ENCODE measurements at regions not wholly inside any gene's neighbourhood (a gene's known extent, or its start where the extent isn't known, plus 50 kb on each side); places are given as distances from the start of the nearest gene placed in this dataset.

DNA sequence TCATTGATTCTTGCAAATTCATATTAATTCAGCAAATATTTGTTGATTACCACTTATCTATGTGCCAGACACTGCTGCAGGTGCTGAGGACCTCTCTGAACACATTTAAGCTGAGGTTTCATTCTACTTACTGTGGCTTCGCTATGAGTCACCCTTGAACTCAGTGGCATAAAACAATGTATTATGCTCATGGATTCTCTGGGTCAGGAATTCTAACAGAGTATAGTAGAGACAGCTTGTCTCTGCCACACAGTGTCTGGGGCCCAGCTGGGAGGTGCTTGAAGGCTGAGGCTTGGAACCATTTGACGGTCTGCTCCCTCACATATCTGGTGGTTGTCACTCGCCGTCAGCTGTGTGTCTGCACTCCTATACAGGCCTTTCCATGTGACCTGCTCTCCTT lies 124.3 kb upstream of the NR3C1 start:
- TF ChIP-seq POLR2AphosphoS5 (IDR thresholded peaks at IDR 0.05; ENCODE audit: low read depth) (no peak), SPI1 (IDR thresholded peaks at IDR 0.05; ENCODE audit: borderline replicate concordance, low read depth) (no peak), GABPA (IDR thresholded peaks at IDR 0.05; ENCODE audit: low read depth) (no peak)
- TF ChIP-seq, protein P1, sequence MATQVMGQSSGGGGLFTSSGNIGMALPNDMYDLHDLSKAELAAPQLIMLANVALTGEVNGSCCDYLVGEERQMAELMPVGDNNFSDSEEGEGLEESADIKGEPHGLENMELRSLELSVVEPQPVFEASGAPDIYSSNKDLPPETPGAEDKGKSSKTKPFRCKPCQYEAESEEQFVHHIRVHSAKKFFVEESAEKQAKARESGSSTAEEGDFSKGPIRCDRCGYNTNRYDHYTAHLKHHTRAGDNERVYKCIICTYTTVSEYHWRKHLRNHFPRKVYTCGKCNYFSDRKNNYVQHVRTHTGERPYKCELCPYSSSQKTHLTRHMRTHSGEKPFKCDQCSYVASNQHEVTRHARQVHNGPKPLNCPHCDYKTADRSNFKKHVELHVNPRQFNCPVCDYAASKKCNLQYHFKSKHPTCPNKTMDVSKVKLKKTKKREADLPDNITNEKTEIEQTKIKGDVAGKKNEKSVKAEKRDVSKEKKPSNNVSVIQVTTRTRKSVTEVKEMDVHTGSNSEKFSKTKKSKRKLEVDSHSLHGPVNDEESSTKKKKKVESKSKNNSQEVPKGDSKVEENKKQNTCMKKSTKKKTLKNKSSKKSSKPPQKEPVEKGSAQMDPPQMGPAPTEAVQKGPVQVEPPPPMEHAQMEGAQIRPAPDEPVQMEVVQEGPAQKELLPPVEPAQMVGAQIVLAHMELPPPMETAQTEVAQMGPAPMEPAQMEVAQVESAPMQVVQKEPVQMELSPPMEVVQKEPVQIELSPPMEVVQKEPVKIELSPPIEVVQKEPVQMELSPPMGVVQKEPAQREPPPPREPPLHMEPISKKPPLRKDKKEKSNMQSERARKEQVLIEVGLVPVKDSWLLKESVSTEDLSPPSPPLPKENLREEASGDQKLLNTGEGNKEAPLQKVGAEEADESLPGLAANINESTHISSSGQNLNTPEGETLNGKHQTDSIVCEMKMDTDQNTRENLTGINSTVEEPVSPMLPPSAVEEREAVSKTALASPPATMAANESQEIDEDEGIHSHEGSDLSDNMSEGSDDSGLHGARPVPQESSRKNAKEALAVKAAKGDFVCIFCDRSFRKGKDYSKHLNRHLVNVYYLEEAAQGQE (IDR thresholded peaks at IDR 0.05; ENCODE audit: insufficient replicate concordance, low read depth) = no peak
- TF ChIP-seq, protein P2, sequence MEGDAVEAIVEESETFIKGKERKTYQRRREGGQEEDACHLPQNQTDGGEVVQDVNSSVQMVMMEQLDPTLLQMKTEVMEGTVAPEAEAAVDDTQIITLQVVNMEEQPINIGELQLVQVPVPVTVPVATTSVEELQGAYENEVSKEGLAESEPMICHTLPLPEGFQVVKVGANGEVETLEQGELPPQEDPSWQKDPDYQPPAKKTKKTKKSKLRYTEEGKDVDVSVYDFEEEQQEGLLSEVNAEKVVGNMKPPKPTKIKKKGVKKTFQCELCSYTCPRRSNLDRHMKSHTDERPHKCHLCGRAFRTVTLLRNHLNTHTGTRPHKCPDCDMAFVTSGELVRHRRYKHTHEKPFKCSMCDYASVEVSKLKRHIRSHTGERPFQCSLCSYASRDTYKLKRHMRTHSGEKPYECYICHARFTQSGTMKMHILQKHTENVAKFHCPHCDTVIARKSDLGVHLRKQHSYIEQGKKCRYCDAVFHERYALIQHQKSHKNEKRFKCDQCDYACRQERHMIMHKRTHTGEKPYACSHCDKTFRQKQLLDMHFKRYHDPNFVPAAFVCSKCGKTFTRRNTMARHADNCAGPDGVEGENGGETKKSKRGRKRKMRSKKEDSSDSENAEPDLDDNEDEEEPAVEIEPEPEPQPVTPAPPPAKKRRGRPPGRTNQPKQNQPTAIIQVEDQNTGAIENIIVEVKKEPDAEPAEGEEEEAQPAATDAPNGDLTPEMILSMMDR (IDR thresholded peaks at IDR 0.05; ENCODE audit: insufficient read depth, low read length) = no peak
- no peak for DNase-seq (ENCODE audit: low read depth in 1 of 2, low spot score in 1 of 2)
- Histone ChIP-seq H3K27ac (replicated peaks) (no peak overlapping the region), H3K27me3 (ENCODE audit: insufficient read depth, poor library complexity, severe bottlenecking) (no peaks in the 10 kb centered on the region), H3K4me3 (replicated peaks; ENCODE audit: insufficient read depth, low read length) (no peak overlapping the region)

DNA sequence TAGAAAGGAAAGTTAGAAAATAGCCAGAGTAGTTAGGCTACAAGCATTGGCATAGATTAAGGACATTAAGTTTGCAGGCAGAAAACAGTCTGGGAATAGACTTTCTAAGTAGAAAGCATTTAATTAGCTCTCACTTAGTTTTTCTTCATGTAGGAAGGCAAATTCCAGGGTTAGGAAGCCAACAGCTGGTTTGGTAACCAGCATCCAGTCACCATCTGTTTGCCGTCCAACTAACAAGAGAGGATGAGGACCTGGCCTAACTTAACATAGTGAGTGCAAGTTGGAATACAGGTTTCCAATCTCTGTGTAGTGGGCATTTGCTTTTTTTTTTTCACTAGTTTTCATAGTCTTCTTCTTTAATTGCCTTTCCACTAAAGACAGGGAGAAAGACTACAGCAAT lies 121.7 kb upstream of the NR3C1 start:
- TF ChIP-seq POLR2AphosphoS5 (IDR thresholded peaks at IDR 0.05; ENCODE audit: low read depth) = no peak
- no peak for TF ChIP-seq GABPA (IDR thresholded peaks at IDR 0.05; ENCODE audit: low read depth)
- TF ChIP-seq SPI1 (IDR thresholded peaks at IDR 0.05; ENCODE audit: borderline replicate concordance, low read depth) = no peak
- TF ChIP-seq, protein P1 (IDR thresholded peaks at IDR 0.05; ENCODE audit: insufficient replicate concordance, low read depth) = no peak
- TF ChIP-seq, protein P2 (IDR thresholded peaks at IDR 0.05; ENCODE audit: insufficient read depth, low read length) = no peak
- no peak overlapping the region for H3K4me3 ChIP-seq (replicated peaks; ENCODE audit: insufficient read depth, low read length)
- H3K27me3 ChIP-seq (ENCODE audit: insufficient read depth, poor library complexity, severe bottlenecking) = no peaks in the 10 kb centered on the region
- DNase-seq (ENCODE audit: low read depth in 1 of 2, low spot score in 1 of 2) = no peak
- H3K27ac ChIP-seq (replicated peaks) = no peak overlapping the region

DNA sequence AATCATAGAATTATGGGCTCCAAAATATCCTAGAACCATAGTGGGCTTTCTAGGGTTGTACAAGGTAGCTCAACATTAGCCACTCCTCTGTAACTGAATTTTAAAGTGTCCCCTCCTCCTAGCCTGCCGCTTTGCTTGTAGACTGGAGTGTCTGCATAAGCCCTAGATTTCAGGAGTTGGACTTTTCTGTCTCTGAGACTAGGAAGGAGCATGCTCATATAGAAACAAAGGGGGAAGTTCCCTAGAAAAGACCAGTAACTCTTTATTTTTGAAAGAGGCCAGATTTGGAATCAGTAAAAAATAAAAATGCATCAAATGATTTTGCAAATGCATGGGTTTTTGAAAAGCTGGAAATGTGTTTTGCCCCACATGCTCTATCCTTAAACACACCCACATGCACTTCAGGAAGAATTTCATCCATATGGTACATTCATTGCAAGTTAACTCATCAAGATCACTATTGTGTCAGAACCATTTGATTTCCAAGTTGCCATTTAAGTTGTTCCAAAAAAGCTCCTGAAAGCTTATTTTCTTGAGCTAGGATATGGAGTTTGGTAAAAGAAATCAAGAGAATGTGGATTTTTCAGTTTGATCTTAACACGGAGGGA lies 121.0 kb upstream of the NR3C1 start:
- Histone ChIP-seq H3K4me3 (replicated peaks; ENCODE audit: insufficient read depth, low read length) (no peak overlapping the region), H3K27me3 (ENCODE audit: insufficient read depth, poor library complexity, severe bottlenecking) (no peaks in the 10 kb centered on the region), H3K27ac (replicated peaks) (no peak overlapping the region)
- no peak for DNase-seq (ENCODE audit: low read depth in 1 of 2, low spot score in 1 of 2)
- no peak for TF ChIP-seq SPI1 (IDR thresholded peaks at IDR 0.05; ENCODE audit: borderline replicate concordance, low read depth)
- TF ChIP-seq, protein P1 (IDR thresholded peaks at IDR 0.05; ENCODE audit: insufficient replicate concordance, low read depth) = no peak
- TF ChIP-seq GABPA (IDR thresholded peaks at IDR 0.05; ENCODE audit: low read depth) = no peak
- TF ChIP-seq, protein P2 (IDR thresholded peaks at IDR 0.05; ENCODE audit: insufficient read depth, low read length) = no peak
- TF ChIP-seq POLR2AphosphoS5 (IDR thresholded peaks at IDR 0.05; ENCODE audit: low read depth) = no peak

All from HL-60 (cell line).